Activated CD8-positive, alpha-beta memory T cell treated with anti-CD3 and anti-CD28 coated beads for 24 hours (primary cell): ENCODE measurements at regions not wholly inside any gene's neighbourhood (a gene's known extent, or its start where the extent isn't known, plus 50 kb on each side); places are given as distances from the start of the nearest gene placed in this dataset.

Source experiments
- DNase-seq: peaks from one replicate; pipeline ENCODE4 v3.0.0-alpha.2; 2020

DNA sequence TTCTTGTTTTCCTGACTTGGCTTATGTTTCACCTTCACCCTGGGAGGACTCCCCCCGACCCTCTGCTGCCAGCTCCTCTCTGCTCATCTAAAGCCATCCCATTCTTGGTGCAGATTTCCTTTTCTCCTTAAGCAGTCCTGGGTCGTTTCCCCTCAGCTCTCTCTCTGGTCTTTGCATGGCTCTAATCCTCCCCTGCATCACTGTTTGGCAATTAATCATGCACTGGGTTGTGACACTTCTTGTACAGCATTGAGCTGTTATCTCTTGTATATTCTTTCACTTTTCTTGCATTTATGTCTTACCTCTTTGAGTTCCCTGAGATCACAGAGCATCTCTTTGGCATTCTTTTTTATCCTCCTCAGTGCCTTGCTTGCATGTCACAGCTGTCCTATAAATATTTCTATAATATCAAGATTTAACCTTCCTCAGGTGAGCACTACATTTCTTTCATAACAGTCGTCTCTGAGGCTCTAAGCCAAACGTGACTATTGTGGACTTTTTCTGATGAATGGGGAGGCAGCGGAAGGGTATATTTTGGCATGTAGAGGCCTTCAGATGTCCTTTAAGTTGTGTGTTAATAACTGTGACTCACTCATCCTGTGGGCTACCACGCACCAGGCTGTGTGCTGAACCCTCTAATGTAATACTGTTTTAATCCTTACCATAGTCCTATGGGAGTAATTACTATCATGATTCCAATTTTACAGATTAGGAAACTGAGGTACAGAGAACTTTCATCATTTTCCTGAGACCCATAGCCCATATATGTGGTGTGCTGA, 507.5 kb downstream of the SLC4A3 start:
- no peak for DNase-seq

DNA sequence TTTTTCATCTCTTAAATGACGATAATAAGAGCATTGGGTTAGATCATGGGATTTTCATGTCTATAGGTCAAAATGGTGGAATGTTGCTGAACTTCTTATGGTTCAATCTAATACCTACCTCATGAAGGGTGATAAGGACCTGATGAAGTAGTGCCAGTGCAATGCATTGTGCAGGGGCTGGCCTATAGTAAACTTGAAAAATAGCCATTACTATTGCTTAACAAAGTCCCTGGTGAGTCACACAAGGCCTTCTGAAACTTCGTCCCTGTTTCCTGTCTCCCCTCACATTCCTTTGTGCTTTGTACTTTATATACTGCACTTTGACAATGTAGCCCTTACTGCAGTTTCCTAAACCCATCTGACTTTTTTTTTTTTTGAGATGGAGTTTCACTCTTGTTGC, 515.9 kb downstream of the SLC4A3 start:
- DNase-seq = no peak

DNA sequence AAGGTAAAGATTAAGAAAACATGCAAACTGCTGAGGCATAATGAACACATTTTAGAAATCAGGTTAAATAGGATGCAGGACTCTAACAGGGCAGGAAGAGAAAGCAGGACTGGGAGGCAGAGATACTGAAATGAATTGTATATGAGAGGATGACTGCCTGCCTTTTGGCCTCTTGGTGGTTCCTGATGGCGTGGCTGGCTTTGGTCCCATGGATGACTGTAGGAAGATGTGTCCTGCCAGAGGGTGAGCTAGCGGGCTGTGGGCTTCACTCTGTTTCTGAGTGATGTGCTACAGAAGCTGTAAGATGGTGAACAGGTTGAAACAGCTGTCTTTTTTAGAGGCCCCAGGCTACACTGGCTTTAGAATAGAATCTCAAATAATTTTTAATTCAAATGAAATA, 517.0 kb downstream of the SLC4A3 start:
- DNase-seq = no peak

DNA sequence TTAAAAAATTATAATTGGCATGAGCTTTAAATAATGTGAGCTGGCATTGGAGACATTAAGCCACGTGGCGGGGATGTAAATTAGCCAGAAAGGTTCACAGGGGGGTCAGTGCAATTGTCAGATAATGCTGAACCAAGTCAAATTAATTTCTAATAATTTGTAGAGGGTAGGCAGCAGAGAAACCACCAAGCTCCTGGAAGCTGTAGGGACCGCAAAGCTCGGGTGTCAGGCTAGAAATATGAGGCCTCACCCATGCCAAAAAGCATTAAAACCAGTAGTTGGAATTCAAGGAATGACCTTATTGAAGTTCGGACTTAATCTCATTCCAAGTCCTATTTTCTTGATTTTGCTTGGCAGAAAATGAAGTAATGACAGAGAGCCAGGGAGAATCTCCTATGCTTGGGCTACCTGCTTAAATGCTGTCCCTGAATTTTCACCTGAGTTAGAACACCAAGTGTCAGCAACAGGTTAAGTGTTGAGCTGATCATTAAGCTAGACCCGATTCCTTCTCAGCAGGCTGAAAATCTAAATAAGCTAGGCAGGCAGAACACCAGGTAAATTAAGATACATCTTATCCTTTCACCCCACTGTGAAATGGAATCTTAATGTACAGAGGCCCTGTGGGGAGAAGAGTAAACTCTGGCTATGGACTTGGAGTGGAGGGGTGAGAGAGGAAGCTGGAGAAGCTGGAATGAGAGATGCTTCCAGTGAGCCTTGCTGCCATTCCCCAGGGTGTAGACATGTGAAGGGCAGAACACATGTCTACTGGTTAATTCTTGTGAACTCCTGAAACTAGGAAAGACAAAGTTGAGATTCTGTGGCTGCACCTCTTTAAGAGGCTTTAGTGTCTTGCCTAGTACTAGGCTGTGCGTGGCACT, 520.0 kb downstream of the SLC4A3 start:
- DNase-seq = no peak

DNA sequence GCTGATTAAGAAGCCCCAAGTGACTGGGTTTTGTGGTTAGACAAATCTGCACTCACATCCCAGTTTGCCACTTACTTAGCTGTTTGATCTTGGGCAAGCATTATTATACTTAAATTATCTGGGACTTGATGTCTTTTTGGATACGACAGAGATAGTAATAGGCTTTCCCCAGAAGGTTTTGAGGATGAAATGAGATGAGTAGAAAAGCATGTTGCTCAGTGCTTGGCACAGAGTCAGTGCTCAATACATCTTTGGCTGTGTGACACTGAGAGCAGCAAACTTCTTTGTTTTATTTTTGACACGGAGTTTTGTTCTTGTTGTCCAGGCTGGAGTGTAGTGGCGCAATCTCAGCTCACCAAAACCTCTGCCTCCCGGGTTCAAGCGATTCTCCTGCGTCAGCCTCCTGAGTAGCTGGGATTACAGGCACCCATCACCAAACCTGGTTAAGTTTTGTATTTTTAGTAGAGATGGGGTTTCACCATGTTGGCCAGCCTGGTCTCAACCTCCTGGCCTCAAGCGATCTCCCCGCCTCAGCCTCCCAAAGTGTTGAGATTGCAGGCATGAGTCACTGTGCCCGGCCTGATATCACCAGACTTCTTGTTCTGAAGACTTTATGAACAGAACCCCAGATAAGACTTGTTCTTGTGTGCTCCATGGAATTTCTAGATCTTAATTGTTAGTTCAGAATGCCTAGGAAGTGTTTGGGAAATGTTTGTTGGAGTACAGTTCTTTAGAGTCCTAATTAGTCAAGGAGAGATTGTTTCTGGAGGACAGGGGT, 521.2 kb downstream of the SLC4A3 start:
- no peak for DNase-seq

DNA sequence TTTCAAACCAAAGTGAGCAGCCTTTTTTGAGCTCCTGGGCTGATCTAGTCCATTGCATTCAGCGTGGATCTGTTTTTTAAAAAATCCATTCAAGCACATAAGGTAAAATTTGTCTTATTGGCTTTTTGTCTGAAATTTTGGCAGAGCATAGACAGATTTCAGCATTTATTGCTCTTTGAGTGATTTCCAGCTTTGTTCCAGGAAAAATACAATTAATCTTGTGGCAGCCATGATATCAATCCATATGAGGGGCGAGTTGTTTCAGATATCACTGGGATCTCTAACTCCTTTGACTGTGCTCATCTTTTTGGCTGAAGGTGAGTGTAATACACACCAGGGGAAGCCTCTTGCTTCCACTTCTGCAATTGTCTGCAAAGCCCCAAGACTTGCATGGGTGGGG, 523.9 kb downstream of the SLC4A3 start:
- DNase-seq = no peak

DNA sequence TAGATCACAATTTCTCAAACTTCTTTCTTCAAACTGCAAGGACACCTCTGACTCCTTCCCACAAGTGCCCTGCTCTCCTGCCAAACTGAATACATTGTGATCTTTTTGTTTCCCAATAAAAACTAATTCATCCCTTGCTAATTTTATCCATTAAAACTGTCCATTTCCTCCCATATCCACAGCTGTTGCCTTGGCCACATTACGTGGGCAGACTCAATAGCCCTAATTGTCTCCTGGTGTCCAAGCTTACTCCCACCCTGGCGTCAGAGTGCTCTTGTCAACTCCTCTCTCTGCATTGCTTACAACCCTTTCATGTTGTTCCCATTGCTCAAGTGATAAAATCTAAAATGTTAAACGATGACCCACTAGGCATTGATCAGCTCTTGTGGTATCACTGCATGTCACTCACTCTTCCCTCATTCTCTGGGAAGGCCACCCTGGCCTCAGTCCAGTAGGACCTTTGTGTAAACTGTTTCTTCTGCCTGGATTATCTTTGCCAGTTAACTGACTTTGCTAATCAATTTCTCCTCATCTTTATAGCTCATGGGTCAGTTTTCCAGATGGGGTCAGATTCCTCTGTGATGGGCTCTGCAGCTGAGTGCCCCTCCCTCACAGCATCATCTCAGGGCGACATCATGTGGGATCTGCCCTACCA, 525.0 kb downstream of the SLC4A3 start:
- no peak for DNase-seq

DNA sequence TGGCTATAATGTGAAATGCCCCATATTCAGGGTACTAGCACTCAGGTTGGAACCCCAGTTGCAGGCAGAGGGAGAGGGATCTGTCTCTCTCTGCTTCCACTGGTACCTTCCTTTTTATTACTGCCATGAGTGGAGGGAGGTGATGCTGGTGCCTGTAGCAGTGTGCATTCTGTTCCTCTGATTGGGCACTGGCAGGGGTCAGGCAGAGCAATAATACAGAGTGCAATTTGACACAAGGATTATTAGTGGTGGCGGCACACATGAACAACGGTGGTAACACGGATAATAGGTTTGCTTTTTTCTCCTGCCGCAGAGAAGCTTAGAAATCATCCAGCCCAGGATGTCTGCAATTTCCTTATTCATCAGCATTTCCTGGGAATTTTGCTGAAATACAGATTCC, 525.7 kb downstream of the SLC4A3 start:
- no peak for DNase-seq

DNA sequence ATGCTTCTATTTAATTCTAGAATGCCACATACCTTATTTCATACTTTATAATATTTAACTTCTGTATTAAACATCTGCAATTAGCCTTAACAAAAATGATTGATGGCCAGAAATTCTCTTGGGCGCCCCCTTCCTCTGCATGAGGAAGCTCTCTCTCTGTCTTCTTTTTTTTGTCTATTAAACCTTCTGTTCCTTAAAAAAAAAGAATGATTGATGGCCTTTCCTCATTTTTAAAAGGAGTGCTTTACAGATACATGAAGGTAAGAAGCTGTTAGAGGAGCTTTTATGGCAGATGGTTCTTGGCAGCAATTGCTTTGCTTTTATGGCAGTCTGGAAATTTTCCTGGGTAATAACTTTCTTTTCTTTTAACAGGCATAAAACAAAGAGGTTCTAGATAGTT, 526.9 kb downstream of the SLC4A3 start:
- DNase-seq = no peak

DNA sequence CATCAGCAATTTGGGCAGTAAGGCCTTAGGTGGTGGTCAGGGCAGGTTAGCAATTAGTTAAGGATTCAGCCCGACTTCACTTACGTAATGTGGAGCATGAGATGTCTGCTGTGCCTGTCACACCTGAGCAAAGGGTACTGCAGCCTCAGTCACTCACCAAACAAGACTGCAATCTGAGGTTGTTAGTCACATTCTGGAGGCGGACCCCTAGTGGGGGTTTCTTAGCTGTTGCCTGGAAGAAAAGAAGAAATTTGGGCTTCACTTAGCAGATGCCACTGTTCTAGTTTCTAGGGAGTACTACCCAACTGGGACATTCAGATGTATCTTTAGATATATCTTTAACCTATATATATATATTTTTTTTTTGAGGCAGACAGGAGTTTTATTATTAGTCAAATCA, 529.9 kb downstream of the SLC4A3 start:
- DNase-seq = no peak

DNA sequence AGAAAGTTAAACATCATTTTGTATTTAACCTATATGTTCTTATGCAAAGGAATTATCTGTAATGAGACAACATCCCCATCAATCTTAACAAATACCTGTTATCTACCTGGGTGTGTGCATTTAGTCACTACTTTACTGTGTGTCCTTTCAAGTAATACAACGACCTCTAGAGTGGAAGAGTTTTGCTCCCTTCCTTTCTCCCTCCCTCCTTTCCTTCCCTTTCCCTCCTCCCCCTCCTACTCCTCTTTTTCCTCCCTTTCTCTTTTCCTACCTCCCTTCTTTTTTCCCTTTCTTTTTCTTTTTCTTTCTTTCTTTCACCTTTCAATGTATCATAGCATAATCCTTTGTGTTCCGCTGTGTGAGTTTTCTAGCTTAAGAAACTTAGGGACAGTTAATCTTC, 532.3 kb downstream of the SLC4A3 start:
- DNase-seq = no peak

DNA sequence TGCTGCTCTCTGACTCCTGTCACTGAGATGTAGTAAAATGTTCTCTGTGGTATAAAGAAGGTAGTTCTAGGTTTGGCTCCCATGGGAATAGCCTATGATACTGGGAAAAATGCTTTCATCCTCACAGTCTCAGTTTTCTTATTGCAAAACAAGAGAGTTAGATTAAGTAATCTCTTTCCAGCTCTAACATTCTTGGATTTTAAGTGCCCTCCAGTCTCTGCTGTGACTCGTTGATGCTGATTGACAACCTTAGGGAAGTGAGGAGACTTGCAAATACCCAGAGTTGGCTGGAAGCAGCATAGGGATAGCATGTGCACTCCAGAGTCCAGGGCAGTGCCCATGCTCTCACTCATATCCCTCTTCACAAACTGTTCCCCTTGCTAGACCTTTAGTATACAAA, 534.9 kb downstream of the SLC4A3 start:
- no peak for DNase-seq

DNA sequence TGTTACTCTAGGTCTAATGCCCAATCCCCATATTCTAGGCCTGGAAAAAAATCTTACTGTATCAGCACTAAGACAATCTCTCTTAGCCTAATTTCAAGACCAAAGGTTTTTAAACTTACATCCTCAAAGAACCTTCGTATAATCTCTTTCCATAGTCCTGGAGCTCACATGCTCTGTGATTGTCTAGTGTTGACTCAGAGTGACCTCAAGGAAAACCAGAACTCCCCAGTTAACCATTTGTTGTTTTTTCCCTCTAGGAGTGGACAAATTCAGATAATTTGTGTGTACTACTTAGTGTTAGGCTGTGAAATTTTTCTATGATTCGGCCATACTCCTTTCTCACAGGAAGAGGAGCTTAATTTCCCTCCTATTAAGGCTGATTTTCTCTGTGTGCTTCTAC, 536.1 kb downstream of the SLC4A3 start:
- DNase-seq = no peak

DNA sequence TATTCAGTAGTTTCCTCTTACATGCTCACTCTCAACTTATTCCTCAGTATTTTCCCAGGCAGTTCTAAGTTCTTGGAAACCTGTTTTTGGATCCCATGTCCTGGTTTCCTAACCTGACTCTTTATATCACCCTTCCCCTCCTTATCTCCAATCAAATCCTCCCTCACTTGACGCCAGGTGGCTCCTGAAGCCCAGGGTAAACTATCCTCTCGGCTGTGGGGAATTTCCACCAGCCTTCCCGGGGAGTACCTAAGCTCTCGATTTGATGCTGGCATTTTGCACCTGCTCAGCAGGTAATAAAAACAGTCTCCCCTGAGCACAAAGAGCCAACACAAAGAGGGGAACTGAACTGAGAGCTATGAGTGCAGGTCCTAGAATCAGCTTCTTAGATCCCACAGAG, 538.0 kb downstream of the SLC4A3 start:
- DNase-seq = no peak

DNA sequence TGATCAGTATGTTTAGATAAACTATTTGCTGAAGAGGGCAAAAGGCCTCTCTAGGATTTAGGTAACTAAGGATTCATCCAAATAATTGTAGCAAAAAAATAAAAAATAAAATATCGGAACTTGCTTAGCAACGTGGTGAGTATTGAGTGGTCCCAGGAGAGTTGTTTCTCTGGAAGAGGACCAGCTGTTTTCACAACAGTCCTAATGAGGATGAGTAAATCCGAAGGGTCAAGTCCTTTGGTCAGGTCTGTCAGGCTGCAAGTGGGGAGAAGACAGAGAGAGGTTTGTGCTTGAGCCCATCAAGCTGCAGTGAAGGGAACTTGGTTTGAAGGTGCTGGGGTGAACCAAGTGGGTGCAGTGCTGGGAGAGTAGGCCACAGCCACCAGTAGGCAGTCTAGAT, 539.2 kb downstream of the SLC4A3 start:
- DNase-seq = no peak

DNA sequence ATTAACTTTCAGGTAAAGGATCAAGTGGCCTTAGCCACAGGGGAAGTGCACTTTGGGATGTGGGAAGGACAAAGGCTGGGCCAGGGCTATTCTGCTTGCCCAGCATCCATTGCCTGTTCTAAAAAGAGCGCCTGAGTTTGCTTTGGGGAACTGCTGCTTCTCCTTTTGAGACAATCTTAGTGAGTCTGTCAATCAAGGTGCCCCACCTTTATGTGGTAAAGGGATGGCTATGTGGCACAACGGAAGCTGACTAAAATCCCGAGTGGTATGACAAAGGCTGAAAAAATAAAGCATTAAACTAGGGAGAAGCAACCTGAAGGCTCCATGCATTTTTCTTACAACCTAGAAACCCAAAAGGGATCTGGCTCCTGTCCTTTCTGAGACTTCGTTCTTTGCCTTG, 540.5 kb downstream of the SLC4A3 start:
- no peak for DNase-seq

DNA sequence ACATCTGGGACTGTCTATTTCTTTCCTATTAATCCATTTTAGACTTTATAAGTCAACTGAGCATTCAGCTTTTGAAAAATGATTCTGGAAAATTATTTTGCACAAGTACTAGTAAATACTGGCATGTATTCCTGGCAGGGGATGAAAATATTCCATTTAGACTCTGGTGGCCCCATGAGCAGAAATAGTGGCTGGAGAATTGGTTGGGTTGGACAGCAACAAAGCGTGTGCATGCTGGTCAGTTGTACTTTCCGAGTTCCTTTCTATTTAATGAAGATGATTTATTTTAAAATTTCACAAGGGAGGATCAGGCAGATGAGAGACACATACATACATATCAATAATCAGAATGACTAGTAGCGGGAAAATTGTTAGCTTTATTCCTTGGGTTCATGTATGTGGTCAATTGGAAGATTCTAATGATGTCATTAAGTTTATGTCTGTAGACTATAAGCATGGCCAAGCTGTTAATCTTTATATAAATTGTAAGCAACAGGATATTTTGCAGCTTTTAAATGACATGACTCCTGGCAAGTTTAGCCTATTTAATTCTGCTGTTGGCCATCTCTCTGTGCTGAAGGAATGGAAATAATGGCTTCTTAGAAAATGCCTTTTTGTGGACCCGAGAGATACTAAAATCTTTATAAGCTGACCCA, 541.6 kb downstream of the SLC4A3 start:
- no peak for DNase-seq

DNA sequence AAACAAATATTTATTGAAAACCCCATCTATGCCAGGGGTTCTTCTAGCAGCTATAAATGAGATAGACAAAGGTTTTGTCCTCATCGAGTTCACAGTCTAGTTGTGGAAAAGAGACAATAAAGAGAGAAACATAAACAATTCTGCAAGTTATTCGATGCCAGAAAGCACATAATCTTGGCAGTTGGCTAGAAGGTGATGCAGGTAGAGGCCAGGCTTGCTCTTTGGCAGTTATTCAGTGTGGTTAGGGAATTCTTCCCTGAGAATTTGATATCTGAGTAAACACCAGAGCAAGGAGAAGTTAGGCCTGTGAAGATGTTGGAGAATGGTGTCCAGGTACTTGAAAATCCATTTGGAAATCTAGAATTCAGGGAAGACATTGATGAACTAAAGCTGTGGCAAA, 547.4 kb downstream of the SLC4A3 start:
- no peak for DNase-seq

DNA sequence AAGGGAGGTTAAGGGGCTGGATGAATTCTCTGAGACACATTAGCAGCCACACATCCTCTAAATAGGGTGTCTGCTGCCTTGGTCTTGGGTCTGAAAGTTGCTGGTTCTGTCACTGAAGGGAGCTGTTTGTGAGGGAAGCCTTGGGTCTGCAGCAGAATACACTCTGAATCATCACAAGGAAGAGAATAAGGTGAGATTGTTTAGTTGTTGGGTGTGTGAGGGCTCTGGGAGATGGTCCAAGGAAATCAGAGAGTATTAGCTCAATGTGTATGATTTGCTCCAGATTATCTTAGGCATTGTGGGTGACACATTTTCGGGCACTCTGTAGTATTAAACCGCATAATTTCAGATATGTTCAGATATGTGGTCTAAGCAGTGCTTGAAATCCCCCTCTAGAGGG, 548.5 kb downstream of the SLC4A3 start:
- DNase-seq = no peak

DNA sequence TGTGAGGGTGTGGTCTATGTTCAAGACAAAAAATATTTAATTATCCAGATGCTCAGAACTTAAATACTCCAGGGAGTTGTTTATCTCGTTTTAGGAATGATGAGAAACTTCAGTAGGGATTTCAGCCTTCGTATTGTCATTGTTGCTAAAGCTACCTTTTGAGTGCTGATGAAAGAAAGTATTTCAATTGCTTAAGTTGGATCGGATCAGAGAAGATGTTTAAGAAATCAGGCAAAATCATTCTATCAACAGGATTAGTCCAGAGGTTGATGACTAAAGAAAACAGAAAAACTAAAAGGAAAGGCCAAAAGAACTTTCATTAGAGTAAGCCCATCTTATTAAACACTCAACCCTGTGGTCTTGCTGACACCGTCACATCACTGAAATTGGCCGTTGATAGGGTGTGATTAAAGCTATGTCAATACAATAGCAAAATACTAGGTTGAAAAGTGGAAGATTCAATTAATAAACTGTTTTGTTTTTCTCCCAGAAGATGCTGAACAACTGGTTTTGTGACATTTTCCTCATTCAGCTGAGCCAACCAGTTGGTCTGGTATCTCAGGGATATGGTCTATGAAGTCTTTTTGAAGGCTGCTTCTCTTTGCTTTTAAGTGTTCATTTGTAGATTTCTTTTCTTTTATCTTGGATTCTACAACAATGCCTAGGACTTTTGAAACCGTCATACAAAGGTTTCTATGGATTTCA, 551.7 kb downstream of the SLC4A3 start:
- no peak for DNase-seq

DNA sequence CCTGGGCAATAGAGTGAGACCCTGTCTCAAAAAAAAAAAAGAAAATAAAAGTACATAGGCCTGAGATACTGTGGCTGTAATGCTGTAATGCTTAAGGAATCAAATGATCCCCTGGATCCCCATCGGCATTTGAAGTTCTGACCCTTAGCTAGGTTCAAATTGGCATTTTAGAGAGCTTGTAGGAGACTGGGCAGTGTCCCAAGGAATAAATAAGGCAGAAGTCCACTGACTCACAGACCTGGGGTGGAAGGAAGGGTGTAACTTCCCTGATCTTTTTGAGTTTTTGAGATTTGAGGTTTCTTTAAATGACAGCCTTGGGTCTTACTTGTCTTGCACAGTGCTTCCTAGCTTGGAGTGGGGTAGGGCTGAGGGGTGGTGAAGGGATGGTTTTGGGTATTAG, 553.7 kb downstream of the SLC4A3 start:
- DNase-seq = no peak

DNA sequence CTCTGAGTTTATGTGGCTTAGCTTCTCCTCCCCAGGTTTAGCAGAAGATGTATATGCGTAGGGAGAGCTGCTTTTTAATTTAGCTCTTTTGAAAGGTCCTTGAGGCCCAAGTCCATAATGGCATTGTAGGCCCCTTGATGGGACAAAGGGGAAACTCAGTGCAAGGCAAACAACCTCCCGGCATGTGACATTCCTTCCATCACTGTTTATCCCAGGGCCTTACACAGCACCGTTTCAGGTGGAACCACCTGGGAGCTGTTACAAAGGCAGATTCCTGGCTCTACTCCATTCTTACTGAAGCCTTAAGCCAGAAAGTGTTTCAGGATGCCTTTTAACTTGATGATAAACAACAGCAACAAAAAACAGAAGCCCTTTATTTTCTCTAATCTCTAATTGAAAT, 555.4 kb downstream of the SLC4A3 start:
- no peak for DNase-seq
